MM.1S (cell line): ENCODE measurements at regions not wholly inside any gene's neighbourhood (a gene's known extent, or its start where the extent isn't known, plus 50 kb on each side); places are given as distances from the start of the nearest gene placed in this dataset.

Experiments
- DNase-seq: peaks from one replicate; pipeline ENCODE4 v3.0.0-alpha.2; 2015
- H2AFZ ChIP-seq: fragments of 300-600 bp; sonication (generic); 2 replicates; pipeline ENCODE4 v1.6.0; 2016; ENCODE audit warnings: antibody characterized with exemption, low read length
- H3F3A ChIP-seq: fragments of 300-600 bp; sonication (generic); 2 replicates; pipeline ENCODE4 v1.6.1; 2016; ENCODE audit warnings: mild to moderate bottlenecking, antibody characterized with exemption, low read length, moderate library complexity, mixed read lengths; ENCODE audit not compliant: insufficient read depth
- H3K27ac ChIP-seq: fragments of 300-600 bp; sonication (generic); 2 replicates; pipeline ENCODE4 v1.5.1; 2016; ENCODE audit warnings: mild to moderate bottlenecking, low read length
- H3K27me3 ChIP-seq: fragments of 300-600 bp; sonication (generic); replicated peaks from 2 replicates; pipeline ENCODE4 v1.6.0; 2016; ENCODE audit warnings: low read length; ENCODE audit not compliant: insufficient read depth
- H3K36me3 ChIP-seq: fragments of 300-600 bp; sonication (generic); replicated peaks from 2 replicates; pipeline ENCODE4 v1.6.1; 2016; ENCODE audit warnings: mild to moderate bottlenecking, low read length, mixed read lengths; ENCODE audit not compliant: insufficient read depth
- H3K4me1 ChIP-seq: fragments of 300-600 bp; sonication (generic); 2 replicates; pipeline ENCODE4 v1.6.1; 2016; ENCODE audit warnings: low read length, mixed read lengths
- H3K4me2 ChIP-seq: fragments of 300-600 bp; sonication (generic); 2 replicates; pipeline ENCODE4 v1.6.0; 2016; ENCODE audit warnings: low read depth, low read length
- H3K4me3 ChIP-seq: fragments of 300-600 bp; sonication (generic); 2 replicates; pipeline ENCODE4 v1.5.1; 2016; ENCODE audit warnings: low read length, mixed read lengths
- H3K79me2 ChIP-seq: fragments of 300-600 bp; sonication (generic); 2 replicates; pipeline ENCODE4 v1.6.1; 2016; ENCODE audit warnings: mixed run types, low read length, mixed read lengths
- H3K9ac ChIP-seq: fragments of 300-600 bp; sonication (generic); 2 replicates; pipeline ENCODE4 v1.6.1; 2016; ENCODE audit warnings: low read length, mixed read lengths
- H3K9me2 ChIP-seq: fragments of 300-600 bp; sonication (generic); replicated peaks from 2 replicates; pipeline ENCODE4 v1.6.1; 2016; ENCODE audit warnings: mild to moderate bottlenecking, low read length, mixed read lengths; ENCODE audit not compliant: insufficient read depth
- H3K9me3 ChIP-seq: fragments of 300-600 bp; sonication (generic); replicated peaks from 2 replicates; pipeline ENCODE4 v1.6.1; 2016; ENCODE audit warnings: mild to moderate bottlenecking, low read length, mixed read lengths; ENCODE audit not compliant: insufficient read depth
- H4K20me1 ChIP-seq: fragments of 300-600 bp; sonication (generic); 2 replicates; pipeline ENCODE4 v1.6.1; 2016; ENCODE audit warnings: mild to moderate bottlenecking, low read length, moderate library complexity, mixed read lengths; ENCODE audit not compliant: insufficient read depth
- CTCF ChIP-seq: fragments of 300-600 bp; sonication (generic); IDR thresholded peaks from 2 replicates; pipeline ENCODE4 v1.5.1; 2016; ENCODE audit warnings: antibody characterized with exemption, low read length, mixed read lengths
- EZH2 ChIP-seq: fragments of 300-600 bp; sonication (generic); optimal IDR thresholded peaks from 2 replicates; pipeline ENCODE3; 2017; ENCODE audit warnings: low read depth, mild to moderate bottlenecking, antibody characterized with exemption, low read length, mixed read lengths
- EZH2phosphoT487 ChIP-seq: fragments of 300-600 bp; sonication (generic); IDR thresholded peaks from 2 replicates; pipeline ENCODE4 v1.6.1; 2018; ENCODE audit warnings: antibody characterized with exemption, low read length

DNA sequence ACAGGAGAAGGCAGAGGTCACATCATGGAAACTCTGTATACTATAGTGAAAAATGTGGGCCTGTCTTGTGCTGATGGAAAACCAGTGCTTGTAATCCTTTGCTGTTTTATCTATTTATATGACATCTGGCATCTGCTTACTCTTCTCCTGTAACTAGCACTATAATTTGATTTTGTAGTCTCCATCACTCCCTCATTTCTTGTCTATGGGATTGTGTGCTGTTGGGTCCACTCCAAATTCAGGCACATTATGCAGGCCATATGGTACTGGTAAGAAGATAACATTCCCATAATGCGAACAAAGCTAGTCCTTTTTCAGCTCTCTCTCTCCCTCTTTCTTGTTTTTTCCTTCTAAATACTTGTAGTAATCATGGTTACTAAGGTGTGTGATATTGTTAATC, 581.2 kb upstream of the IGFBP7 start:
- Histone ChIP-seq H4K20me1 (no peaks in the 10 kb centered on the region), H3K4me3 (no peak overlapping the region), H2AFZ (no peak overlapping the region), H3K27me3 (no peaks in the 10 kb centered on the region), H3K9me2 (no peaks in the 10 kb centered on the region), H3K4me2 (no peak overlapping the region), H3K4me1 (no peaks in the 10 kb centered on the region), H3K36me3 (no peaks in the 10 kb centered on the region), H3K9me3 (no peaks in the 10 kb centered on the region), H3K9ac (no peak overlapping the region), H3F3A (no peaks in the 10 kb centered on the region), H3K27ac (no peak overlapping the region), H3K79me2 (no peaks in the 10 kb centered on the region)
- TF ChIP-seq CTCF, result no peak
- no peak for TF ChIP-seq EZH2phosphoT487
- no peak for TF ChIP-seq EZH2
- DNase-seq, result no peak

DNA sequence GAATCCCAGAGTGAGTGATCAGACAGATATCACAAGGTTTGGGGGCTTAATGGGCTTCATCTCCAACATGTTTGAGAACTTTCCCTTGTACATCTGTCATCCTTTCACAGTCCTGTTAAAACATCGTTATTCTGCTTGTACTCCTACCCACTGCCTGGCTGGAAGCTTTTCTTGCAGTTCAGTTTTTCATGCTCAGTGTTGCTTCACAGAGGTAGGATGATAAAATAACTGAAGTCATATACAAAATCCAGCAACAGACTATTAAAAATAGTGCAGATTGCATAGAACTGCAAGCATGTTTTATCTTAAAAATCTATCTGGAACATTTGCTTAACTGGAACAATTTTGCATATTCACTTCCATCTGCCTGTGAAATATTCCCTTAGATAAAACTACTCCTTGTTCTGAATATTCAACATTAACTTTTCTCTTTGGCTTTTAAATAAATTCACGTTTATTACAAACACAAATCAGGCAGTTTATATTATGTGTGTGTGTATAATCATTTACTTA, 579.6 kb upstream of the IGFBP7 start:
- Histone ChIP-seq H3K79me2 (no peaks in the 10 kb centered on the region), H3K27ac (no peak overlapping the region), H3K4me3 (no peak overlapping the region), H3K9ac (no peak overlapping the region), H3K27me3 (no peaks in the 10 kb centered on the region), H4K20me1 (no peaks in the 10 kb centered on the region), H3K4me1 (no peaks in the 10 kb centered on the region), H2AFZ (no peak overlapping the region), H3K4me2 (no peak overlapping the region), H3F3A (no peaks in the 10 kb centered on the region), H3K9me3 (no peaks in the 10 kb centered on the region), H3K36me3 (no peaks in the 10 kb centered on the region), H3K9me2 (no peaks in the 10 kb centered on the region)
- no peak for TF ChIP-seq EZH2phosphoT487
- no peak for TF ChIP-seq EZH2
- TF ChIP-seq CTCF, result no peak
- DNase-seq, result no peak

GRCh38 chr4:57682275-57682674, 572.1 kb upstream of the IGFBP7 start:
- Histone ChIP-seq H3K36me3 (no peaks in the 10 kb centered on the region), H3K4me2 (no peak overlapping the region), H3K9me2 (no peaks in the 10 kb centered on the region), H3K27me3 (no peaks in the 10 kb centered on the region), H3K27ac (no peak overlapping the region), H3K4me3 (no peak overlapping the region), H3K79me2 (no peaks in the 10 kb centered on the region), H3K4me1 (no peaks in the 10 kb centered on the region), H3F3A (no peaks in the 10 kb centered on the region), H4K20me1 (no peaks in the 10 kb centered on the region), H2AFZ (no peak overlapping the region), H3K9me3 (no peaks in the 10 kb centered on the region), H3K9ac (no peak overlapping the region)
- no peak for DNase-seq
- TF ChIP-seq CTCF (no peak), EZH2phosphoT487 (no peak), EZH2 (no peak)

DNA sequence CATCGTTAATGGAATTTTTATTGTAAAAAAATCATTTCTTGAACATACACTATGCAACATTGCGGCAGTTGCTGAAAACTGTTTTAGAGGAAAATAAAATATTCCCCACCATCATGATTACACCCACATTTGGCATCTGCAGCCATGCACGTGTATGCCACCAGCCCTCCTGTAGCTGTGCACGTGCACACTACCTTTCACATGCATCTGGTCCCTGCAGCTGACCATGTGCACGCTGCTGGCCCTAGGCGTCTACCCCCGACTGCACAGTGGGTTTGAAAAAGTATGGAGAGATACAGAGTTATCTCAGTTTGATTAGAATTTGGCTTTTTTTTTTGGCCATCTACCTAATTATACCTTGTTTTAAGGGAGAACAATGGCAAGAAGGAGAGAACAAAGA, 569.8 kb upstream of the IGFBP7 start:
- Histone ChIP-seq H2AFZ (no peak overlapping the region), H3F3A (no peaks in the 10 kb centered on the region), H4K20me1 (no peaks in the 10 kb centered on the region), H3K36me3 (no peaks in the 10 kb centered on the region), H3K9me2 (no peaks in the 10 kb centered on the region), H3K4me3 (no peak overlapping the region), H3K79me2 (no peaks in the 10 kb centered on the region), H3K27ac (no peak overlapping the region), H3K27me3 (no peaks in the 10 kb centered on the region), H3K9me3 (no peaks in the 10 kb centered on the region), H3K4me2 (no peak overlapping the region), H3K9ac (no peak overlapping the region), H3K4me1 (no peaks in the 10 kb centered on the region)
- DNase-seq, result no peak
- TF ChIP-seq EZH2phosphoT487 (no peak), CTCF (no peak), EZH2 (no peak)
